AG09319 (cell line): ENCODE measurements at regions not wholly inside any gene's neighbourhood (a gene's known extent, or its start where the extent isn't known, plus 50 kb on each side); places are given as distances from the start of the nearest gene placed in this dataset.

Source experiments
- DNase-seq: peaks from one replicate; pipeline ENCODE4 v3.0.0-alpha.2; 2010; ENCODE audit warnings: low read depth; ENCODE audit errors: extremely low read depth
- TF ChIP-seq, protein P1 (sequence below): IDR thresholded peaks from 2 replicates; pipeline ENCODE4 v1.5.1; 2011; ENCODE audit warnings: low read depth, mild to moderate bottlenecking, inconsistent platforms, low read length, moderate library complexity

DNA sequence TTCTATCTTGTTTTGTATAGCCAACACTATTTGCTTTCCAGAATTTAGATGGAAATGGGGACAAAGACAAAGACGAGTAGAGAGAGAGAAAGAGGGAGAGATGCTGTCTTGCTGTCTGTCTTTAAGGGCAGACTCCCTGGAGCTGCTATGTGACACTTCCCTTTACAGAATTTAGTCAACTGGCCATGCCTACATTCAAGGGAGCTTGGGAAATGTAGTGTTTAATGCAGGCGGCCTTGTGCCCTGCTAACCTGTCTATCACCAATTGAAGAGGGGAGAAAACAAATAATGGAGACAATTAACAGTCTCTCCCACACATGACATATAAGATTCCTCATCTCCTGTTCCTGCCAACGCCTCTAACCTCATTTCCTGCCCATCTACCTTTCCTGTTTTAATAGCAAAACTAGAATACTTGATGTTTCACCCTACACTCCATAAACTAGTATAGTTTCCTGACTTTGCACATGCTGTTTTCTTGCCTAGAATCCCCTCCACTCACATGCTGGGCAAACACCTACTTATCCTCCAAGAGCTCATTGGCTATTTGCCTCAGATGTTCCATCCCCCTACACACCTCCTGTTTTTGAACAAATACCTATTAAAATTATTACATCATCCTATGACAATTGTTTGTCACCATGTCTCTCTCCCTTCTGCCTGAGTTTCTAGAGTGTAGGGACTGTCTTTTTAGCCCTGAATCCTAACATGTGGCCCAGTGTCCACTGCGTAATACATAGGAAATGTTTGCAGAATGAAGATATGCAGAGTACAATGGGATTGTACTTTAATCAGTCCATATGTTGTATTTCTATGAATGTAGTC, 117.2 kb downstream of the SLC25A24 start:
- DNase-seq, result no peak
- TF ChIP-seq, protein P1, sequence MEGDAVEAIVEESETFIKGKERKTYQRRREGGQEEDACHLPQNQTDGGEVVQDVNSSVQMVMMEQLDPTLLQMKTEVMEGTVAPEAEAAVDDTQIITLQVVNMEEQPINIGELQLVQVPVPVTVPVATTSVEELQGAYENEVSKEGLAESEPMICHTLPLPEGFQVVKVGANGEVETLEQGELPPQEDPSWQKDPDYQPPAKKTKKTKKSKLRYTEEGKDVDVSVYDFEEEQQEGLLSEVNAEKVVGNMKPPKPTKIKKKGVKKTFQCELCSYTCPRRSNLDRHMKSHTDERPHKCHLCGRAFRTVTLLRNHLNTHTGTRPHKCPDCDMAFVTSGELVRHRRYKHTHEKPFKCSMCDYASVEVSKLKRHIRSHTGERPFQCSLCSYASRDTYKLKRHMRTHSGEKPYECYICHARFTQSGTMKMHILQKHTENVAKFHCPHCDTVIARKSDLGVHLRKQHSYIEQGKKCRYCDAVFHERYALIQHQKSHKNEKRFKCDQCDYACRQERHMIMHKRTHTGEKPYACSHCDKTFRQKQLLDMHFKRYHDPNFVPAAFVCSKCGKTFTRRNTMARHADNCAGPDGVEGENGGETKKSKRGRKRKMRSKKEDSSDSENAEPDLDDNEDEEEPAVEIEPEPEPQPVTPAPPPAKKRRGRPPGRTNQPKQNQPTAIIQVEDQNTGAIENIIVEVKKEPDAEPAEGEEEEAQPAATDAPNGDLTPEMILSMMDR, result no peak

DNA sequence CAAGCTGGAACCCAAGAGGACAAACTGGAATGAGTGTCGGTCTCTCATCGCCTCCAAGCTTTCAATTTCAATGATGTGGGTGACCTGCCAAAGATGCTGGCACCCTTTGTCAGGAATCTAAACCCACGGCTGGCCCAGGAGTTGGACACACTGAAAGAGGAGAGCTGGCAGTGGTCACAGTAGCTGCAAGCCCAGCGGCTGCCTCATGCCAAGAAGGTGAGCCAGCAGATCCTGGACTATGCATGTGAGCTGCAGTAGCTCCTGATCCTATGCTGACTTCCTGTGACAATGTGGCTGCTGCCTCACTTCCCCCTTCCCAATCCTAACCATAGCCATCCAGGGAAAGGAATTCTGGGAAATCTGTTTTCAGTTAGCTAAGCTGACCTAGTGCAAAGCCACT, 117.0 kb upstream of the VAV3 start:
- no peak for DNase-seq
- TF ChIP-seq, protein P1, result no peak

DNA sequence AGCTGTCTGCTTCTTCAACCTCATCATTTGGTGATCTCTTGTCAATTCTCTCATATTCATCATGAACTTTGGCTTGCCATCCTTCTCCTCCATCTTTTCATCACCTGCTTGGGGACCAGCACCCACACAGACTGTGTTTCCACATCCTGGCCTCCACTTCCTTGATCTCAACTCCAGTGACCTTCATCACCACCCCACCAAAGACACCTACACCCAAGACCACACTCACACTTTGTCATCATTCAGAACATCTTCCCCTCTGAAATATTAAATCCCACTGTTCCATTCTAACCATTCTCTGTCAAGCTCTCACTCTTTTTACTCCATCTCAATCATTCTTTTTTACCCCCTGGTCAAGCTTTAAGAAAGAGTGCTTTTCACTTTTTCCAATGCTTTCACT, 115.5 kb upstream of the VAV3 start:
- no peak for DNase-seq
- TF ChIP-seq, protein P1, result no peak

DNA sequence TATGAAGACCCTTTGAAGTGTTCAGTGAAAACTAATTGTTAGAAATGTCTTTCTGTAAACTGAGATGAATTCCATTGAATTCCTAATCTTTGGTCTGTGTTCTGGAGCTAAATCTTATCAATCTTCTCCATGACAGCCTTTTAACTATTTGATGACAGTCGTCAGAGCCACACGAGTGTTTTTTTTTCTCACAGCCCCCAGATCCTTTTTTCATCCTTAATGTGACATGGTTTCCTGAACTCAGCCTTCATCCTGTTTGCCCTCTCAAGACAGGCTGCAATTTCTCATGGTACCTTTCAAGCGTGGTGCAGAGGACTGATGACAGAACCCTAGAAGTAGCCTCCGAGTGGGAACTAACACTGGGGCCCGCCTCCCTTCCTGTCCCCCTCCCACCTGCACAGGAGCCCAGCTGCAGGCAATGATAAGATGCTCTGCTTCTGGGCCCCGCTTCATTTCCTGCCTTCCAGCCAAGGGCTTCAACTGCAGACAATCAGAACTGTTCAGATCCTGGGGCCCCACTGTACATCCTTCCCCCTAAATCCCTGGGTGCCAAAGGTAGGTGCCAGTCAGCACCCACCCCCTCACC, 114.6 kb upstream of the VAV3 start:
- TF ChIP-seq, protein P1, result no peak

DNA sequence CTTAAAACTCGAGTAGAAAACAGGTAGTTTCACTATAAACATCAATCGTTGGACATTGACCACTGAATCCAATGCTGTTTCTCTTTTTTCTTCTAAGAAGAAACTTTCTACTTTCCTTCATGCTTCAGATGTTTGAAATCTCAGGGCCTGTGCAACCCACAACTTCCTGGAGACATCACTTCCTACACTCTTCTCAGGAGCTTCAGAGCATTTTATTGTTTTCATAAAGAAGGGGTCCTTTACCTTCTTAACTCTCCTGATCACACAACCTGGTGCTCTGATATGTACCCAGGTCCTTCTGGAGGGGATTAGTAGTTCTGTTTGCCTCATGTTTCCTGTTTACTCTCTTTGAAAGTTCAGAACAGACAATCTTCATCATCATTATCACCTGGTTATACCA, 113.0 kb upstream of the VAV3 start:
- TF ChIP-seq, protein P1, result no peak
- DNase-seq, result no peak

More for the DNA sequence above, 114.6 kb upstream of the VAV3 start:
- DNase-seq, result no peak

DNA sequence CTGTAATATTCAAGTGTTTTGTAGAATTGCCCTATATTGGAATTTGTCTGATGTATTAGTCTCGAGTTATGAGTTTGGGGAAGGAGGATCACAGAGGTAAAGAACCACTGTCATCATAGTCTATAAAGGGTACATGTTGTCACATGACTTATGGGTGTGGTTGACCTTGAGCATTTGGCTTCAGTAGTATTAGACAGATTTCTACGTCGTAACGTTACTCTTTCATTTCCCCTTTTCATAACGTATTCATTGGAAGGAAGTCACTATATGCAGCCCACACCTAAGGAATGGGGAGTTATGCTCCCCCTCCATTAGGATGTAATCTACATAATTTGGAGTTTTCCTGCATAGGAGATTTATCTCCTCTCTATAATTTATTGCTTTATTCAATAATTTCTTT, 110.1 kb upstream of the VAV3 start:
- DNase-seq, result no peak
- TF ChIP-seq, protein P1, result no peak

DNA sequence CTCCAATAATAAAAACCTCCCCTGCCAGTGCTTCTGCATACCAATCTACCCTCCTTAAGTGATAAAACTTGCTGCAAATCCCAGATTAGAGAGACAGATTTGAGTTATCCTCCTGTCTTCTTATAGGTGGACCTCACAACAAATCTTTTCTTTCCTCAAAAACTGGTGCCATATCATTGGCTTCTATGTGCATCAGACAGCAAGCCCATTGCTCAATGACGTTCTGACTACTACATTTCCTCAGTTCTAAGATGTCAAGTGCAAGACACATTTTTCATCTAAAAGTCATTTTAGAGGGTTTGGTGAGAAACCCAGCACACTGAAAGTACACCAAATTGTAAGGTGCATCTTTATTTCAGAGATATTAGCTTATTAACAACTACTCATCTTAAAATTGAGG, 107.8 kb upstream of the VAV3 start:
- TF ChIP-seq, protein P1, result no peak
- no peak for DNase-seq
